CD14-positive monocyte (primary cell): ENCODE measurements at regions not wholly inside any gene's neighbourhood (a gene's known extent, or its start where the extent isn't known, plus 50 kb on each side); places are given as distances from the start of the nearest gene placed in this dataset.

ENCODE experiments used
- DNase-seq, 3 donors: peaks; one replicate each; pipeline ENCODE4 v3.0.0-alpha.2; 2011 to 2022
- H2AFZ ChIP-seq: 2 replicates; pipeline ENCODE4 v1.6.0; 2012; ENCODE audit warnings: mild to moderate bottlenecking, low read depth, low read length, inconsistent platforms; ENCODE audit not compliant: insufficient read depth, poor library complexity, severe bottlenecking
- H3K27ac ChIP-seq, 2 donors: 1 replicate in 1 of 2; 2 replicates in 1 of 2; pipeline ENCODE4 v1.5.1; 2012 to 2013; ENCODE audit warnings: low read length in 2 of 2, control low read depth in 1 of 2, inconsistent platforms in 1 of 2, low read depth in 1 of 2, mild to moderate bottlenecking in 1 of 2
- H3K27me3 ChIP-seq, 2 donors: one replicate each; pipeline versions ENCODE4 v1.6.0 to v1.6.1; 2011 to 2013; ENCODE audit warnings: low read length in 2 of 2; ENCODE audit not compliant: control insufficient read depth in 2 of 2, insufficient read depth in 2 of 2
- H3K36me3 ChIP-seq, 2 donors: replicated peaks in 1 of 2; 1 replicate in 1 of 2; 2 replicates in 1 of 2; pipeline versions ENCODE4 v1.5.1 to v1.6.1; 2012 to 2013; ENCODE audit warnings: low read length in 2 of 2, control low read depth in 1 of 2, inconsistent platforms in 1 of 2, mild to moderate bottlenecking in 1 of 2; ENCODE audit not compliant: insufficient read depth in 2 of 2, control insufficient read depth in 1 of 2
- H3K4me1 ChIP-seq, 2 donors: 1 replicate in 1 of 2; 2 replicates in 1 of 2; pipeline versions ENCODE4 v1.5.1 to v1.6.1; 2012 to 2013; ENCODE audit warnings: low read length in 2 of 2, control low read depth in 1 of 2, inconsistent platforms in 1 of 2, mild to moderate bottlenecking in 1 of 2, moderate library complexity in 1 of 2; ENCODE audit not compliant: insufficient read depth in 2 of 2, control insufficient read depth in 1 of 2
- H3K4me2 ChIP-seq: replicated peaks from 2 replicates; pipeline ENCODE3; 2012; ENCODE audit warnings: low read length, moderate library complexity, mild to moderate bottlenecking; ENCODE audit not compliant: poor library complexity, severe bottlenecking; ENCODE audit errors: extremely low read depth
- H3K4me3 ChIP-seq, 3 experiments: fragments of 200-600 bp in 1 of 3; sonication (generic) in 1 of 3; replicated peaks in 1 of 3; 1 replicate in 2 of 3; 2 replicates in 1 of 3; pipeline ENCODE4 v1.5.1; 2011 to 2013; ENCODE audit warnings: low read length in 3 of 3, mild to moderate bottlenecking in 3 of 3, control low read depth in 2 of 3, low read depth in 2 of 3, inconsistent platforms in 1 of 3, moderate library complexity in 1 of 3
- H3K79me2 ChIP-seq: 2 replicates; pipeline ENCODE4 v1.6.0; 2012; ENCODE audit warnings: mild to moderate bottlenecking, control low read depth, inconsistent platforms, low read length, moderate library complexity; ENCODE audit not compliant: insufficient read depth
- H3K9ac ChIP-seq: 2 replicates; pipeline ENCODE4 v1.6.0; 2017; ENCODE audit warnings: low read length, mild to moderate bottlenecking; ENCODE audit not compliant: insufficient read depth, poor library complexity, severe bottlenecking
- H3K9me3 ChIP-seq, 2 donors: replicated peaks in 1 of 2; 1 replicate in 1 of 2; 2 replicates in 1 of 2; pipeline versions ENCODE4 v1.5.1 to v1.6.1; 2012 to 2013; ENCODE audit warnings: low read length in 2 of 2, control low read depth in 1 of 2; ENCODE audit not compliant: control insufficient read depth in 1 of 2, insufficient read depth in 1 of 2
- H4K20me1 ChIP-seq: 2 replicates; pipeline ENCODE4 v1.6.0; 2012; ENCODE audit warnings: mild to moderate bottlenecking, low read length, control low read depth, moderate library complexity; ENCODE audit not compliant: insufficient read depth
- H3K27ac Mint-ChIP-seq, 7 donors: one replicate each; pipeline ENCODE4 v1.8.0; 2020; ENCODE audit warnings: mild to moderate bottlenecking in 7 of 7, mixed read lengths in 7 of 7, moderate library complexity in 6 of 7, inconsistent platforms in 2 of 7
- H3K27me3 Mint-ChIP-seq, 3 donors: one replicate each; pipeline ENCODE4 v1.8.0; 2021 to 2022; ENCODE audit warnings: low read depth in 3 of 3, mild to moderate bottlenecking in 3 of 3, mixed read lengths in 3 of 3, moderate library complexity in 3 of 3, inconsistent platforms in 1 of 3
- H3K36me3 Mint-ChIP-seq, 2 donors: one replicate each; pipeline ENCODE4 v1.8.0; 2020; ENCODE audit warnings: mixed read lengths in 2 of 2, inconsistent platforms in 1 of 2, mild to moderate bottlenecking in 1 of 2
- H3K4me1 Mint-ChIP-seq: one replicate; pipeline ENCODE4 v1.8.0; 2020; ENCODE audit warnings: mild to moderate bottlenecking, mixed read lengths
- H3K4me3 Mint-ChIP-seq, 2 donors: one replicate each; pipeline ENCODE4 v1.8.0; 2020; ENCODE audit warnings: mild to moderate bottlenecking in 2 of 2, mixed read lengths in 2 of 2, moderate library complexity in 1 of 2
- H3K9me3 Mint-ChIP-seq, 7 donors: one replicate each; pipeline ENCODE4 v1.8.0; 2020 to 2022; ENCODE audit warnings: mixed read lengths in 7 of 7, mild to moderate bottlenecking in 6 of 7, moderate library complexity in 6 of 7, inconsistent platforms in 2 of 7
- WGBS: methylation state at CpG from one replicate; pipeline ENCODE4 v1.1.5; 2013; ENCODE audit warnings: missing lambda C conversion rate; ENCODE audit not compliant: insufficient coverage; 5-methylcytosine and 5-hydroxymethylcytosine counted together
- intact Hi-C, 2 donors: fragments of 100-400 bp; cut with micrococcal nuclease; formaldehyde crosslinking; loops; one replicate each; pipeline versions ENCODE4 v1.15.0 to v1.15.1; 2023
- TF ChIP-seq, protein P1 (sequence below): fragments of 200-600 bp; IDR thresholded peaks from one replicate; pipeline ENCODE4 v1.8.0; 2022; ENCODE audit warnings: antibody characterized with exemption, mild to moderate bottlenecking

DNA sequence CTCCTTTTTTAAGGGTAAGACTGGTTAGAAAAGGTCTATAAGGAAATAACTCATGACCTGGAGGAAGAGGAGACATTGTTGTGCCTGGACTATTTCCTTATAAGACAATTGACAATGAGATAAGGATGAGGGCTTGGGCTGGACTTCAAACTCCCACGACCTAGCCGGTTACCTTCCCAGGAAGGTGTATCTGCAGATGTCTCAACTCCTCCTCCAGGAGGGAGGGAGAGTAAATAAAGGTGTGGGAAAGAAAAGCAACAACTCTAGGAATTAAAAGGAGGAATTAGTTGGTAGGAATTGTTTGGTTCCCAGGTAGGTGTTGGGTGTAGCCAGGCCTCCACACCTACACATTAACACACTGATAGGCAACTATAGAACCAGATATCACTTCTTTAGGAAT, 97.8 kb upstream of the TBL1XR1 start:
- Histone ChIP-seq H3K9ac (no peak overlapping the region), H4K20me1 (no peaks in the 10 kb centered on the region), H3K4me1 (peaks cover 13 to 14% of the 10 kb centered on the region in 2 donors), H3K4me2 (no peak overlapping the region), H2AFZ (no peak overlapping the region), H3K27me3 (no peaks in the 10 kb centered on the region), H3K27ac (no peak overlapping the region), H3K79me2 (no peaks in the 10 kb centered on the region), H3K9me3 (no peaks in the 10 kb centered on the region), H3K36me3 (no peaks in the 10 kb centered on the region), H3K4me3 (no peak overlapping the region)
- H3K36me3 Mint-ChIP-seq: no peaks in the 10 kb centered on the region
- intact Hi-C loops: loop anchor here in 1 of 2 donors (10.0 kb wide), 1 partner anchor 60 kb away; no protein-coding TSS in a partner anchor
- peak overlapping the region in 1 of 7 donors; percentile 35 for H3K27ac Mint-ChIP-seq
- H3K4me1 Mint-ChIP-seq: peaks cover 18% of the 10 kb centered on the region
- no peaks in the 10 kb centered on the region for H3K9me3 Mint-ChIP-seq
- no CpG with 5 or more reads among the region's 2 CpGs for WGBS
- no peak overlapping the region for H3K4me3 Mint-ChIP-seq
- peaks cover 0 to 2% (median 2%) of the 10 kb centered on the region in 3 donors for H3K27me3 Mint-ChIP-seq
- TF ChIP-seq, protein P1, sequence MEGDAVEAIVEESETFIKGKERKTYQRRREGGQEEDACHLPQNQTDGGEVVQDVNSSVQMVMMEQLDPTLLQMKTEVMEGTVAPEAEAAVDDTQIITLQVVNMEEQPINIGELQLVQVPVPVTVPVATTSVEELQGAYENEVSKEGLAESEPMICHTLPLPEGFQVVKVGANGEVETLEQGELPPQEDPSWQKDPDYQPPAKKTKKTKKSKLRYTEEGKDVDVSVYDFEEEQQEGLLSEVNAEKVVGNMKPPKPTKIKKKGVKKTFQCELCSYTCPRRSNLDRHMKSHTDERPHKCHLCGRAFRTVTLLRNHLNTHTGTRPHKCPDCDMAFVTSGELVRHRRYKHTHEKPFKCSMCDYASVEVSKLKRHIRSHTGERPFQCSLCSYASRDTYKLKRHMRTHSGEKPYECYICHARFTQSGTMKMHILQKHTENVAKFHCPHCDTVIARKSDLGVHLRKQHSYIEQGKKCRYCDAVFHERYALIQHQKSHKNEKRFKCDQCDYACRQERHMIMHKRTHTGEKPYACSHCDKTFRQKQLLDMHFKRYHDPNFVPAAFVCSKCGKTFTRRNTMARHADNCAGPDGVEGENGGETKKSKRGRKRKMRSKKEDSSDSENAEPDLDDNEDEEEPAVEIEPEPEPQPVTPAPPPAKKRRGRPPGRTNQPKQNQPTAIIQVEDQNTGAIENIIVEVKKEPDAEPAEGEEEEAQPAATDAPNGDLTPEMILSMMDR: no peak
- no peak for DNase-seq

DNA sequence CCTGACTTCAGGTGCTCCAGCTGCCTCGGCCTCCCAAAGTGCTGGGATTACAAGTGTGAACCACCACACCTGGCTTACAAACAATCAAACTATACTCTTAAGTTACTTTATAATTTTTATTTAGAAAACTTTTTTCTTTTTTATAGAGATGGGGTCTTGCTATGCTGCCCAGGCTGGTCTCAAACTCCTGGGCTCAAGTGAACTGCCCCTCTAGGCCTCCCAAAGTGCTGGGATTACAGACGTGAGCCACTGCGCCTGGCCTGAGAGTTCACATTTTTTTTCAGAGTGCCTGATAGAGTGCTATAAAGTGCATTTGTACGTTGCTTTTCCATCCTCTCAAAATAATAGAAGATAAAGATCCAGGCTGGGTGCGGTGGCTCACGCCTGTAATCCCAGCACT, 102.0 kb upstream of the TBL1XR1 start:
- WGBS: 100% methylated on average over 3 of the region's 6 CpGs
- Histone ChIP-seq H3K4me1 (peaks cover 14 to 16% of the 10 kb centered on the region in 2 donors), H3K4me3 (no peak overlapping the region), H3K9me3 (no peaks in the 10 kb centered on the region), H3K9ac (no peak overlapping the region), H4K20me1 (no peaks in the 10 kb centered on the region), H3K79me2 (no peaks in the 10 kb centered on the region), H3K4me2 (no peak overlapping the region), H2AFZ (no peak overlapping the region), H3K36me3 (no peaks in the 10 kb centered on the region), H3K27ac (no peak overlapping the region), H3K27me3 (no peaks in the 10 kb centered on the region)
- no peak for DNase-seq
- Mint-ChIP-seq H3K27me3 (peaks cover 0 to 5% (median 0%) of the 10 kb centered on the region in 3 donors), H3K36me3 (no peaks in the 10 kb centered on the region), H3K9me3 (no peaks in the 10 kb centered on the region), H3K4me1 (peaks cover 17% of the 10 kb centered on the region), H3K4me3 (no peak overlapping the region), H3K27ac (no peak overlapping the region)
- TF ChIP-seq, protein P1: no peak
- intact Hi-C loops: loop anchor here in 1 of 2 donors (10.0 kb wide), 1 partner anchor 56 kb away; no protein-coding TSS in a partner anchor
